ENCODE measurements at regions not wholly inside any gene's neighbourhood (a gene's known extent, or its start where the extent isn't known, plus 50 kb on each side); places are given as distances from the start of the nearest gene placed in this dataset.

GRCh38 chr10:29888321-29888720 lies 171.1 kb downstream of the JCAD start:
- intact Hi-C loops (cut with micrococcal nuclease; ENCODE audit: unreplicated experiment) (no loop called here), in situ Hi-C loops (cut with HindIII; ENCODE audit: extremely low pct_ligation_motif_present, low pct_unique_long_range_greater_than_20kb) (no loop called here)
- H3K27ac ChIP-seq (ENCODE audit: extremely low read length, insufficient read depth, low read length): no peak overlapping the region
- H3K27me3 ChIP-seq (ENCODE audit: control insufficient read depth in 1 of 2, insufficient read depth in 2 of 2, low read length in 2 of 2): 0 out of 5 replicates have a peak, but pooled peaks cover 0 to 1% of the 10 kb centered on the region in 2 experiments
- ChIA-PET CTCF (ENCODE audit: low intra/inter-chr PET ratio, low total read pairs) (no interaction called here), POLR2A (no interaction called here)
- H3K36me3 ChIP-seq (replicated peaks in 1 of 2; ENCODE audit: control insufficient read depth in 1 of 2, insufficient read depth in 2 of 2, low read length in 2 of 2): no peaks in the 10 kb centered on the region
- H3K9ac ChIP-seq (ENCODE audit: insufficient read depth, low read depth, low read length): no peak overlapping the region
- H3K4me3 ChIP-seq (replicated peaks in 1 of 3; ENCODE audit: insufficient read depth in 1 of 3, low read depth in 2 of 3, low read length in 3 of 3): no peak overlapping the region
- BruUV-seq (replicated peaks): no TSS peak
- TF ChIP-seq KDM3A (CRISPR knock-in tag; IDR thresholded peaks at IDR 0.05; ENCODE audit: low read depth) (no peak), GATAD2A (CRISPR knock-in tag; IDR thresholded peaks at IDR 0.05) (no peak), NFATC3 (CRISPR knock-in tag; IDR thresholded peaks at IDR 0.05) (no peak), GPBP1L1 (CRISPR knock-in tag; IDR thresholded peaks at IDR 0.05) (no peak), TBX2 (CRISPR knock-in tag; IDR thresholded peaks at IDR 0.05; ENCODE audit: borderline replicate concordance) (no peak), ZFX (CRISPR knock-in tag; IDR thresholded peaks at IDR 0.05; ENCODE audit: low read depth) (no peak), ZNF557 (CRISPR knock-in tag; IDR thresholded peaks at IDR 0.05) (no peak), TERF1 (CRISPR knock-in tag; IDR thresholded peaks at IDR 0.05) (no peak)
- no peak overlapping the region for H2AFZ ChIP-seq (ENCODE audit: low read length)
- H3K4me2 ChIP-seq (ENCODE audit: low read depth, low read length): no peak overlapping the region
- no peak for FAIRE-seq
- no peak for DNase-seq (ENCODE audit: low spot score)
- no peaks in the 10 kb centered on the region for H3K9me3 ChIP-seq (ENCODE audit: low read length)
- H3K4me1 ChIP-seq (ENCODE audit: insufficient read depth, low read length): no peaks in the 10 kb centered on the region
- ATAC-seq: no peak
- H3K79me2 ChIP-seq (ENCODE audit: insufficient read depth, low read length): no peaks in the 10 kb centered on the region
- H4K20me1 ChIP-seq (ENCODE audit: insufficient read depth, low read length): no peaks in the 10 kb centered on the region
- 6% methylated on average over 1 of the region's 1 CpG for WGBS (ENCODE audit: low lambda C conversion rate)
